ENCODE measurements at regions not wholly inside any gene's neighbourhood (a gene's known extent, or its start where the extent isn't known, plus 50 kb on each side); places are given as distances from the start of the nearest gene placed in this dataset.

DNA sequence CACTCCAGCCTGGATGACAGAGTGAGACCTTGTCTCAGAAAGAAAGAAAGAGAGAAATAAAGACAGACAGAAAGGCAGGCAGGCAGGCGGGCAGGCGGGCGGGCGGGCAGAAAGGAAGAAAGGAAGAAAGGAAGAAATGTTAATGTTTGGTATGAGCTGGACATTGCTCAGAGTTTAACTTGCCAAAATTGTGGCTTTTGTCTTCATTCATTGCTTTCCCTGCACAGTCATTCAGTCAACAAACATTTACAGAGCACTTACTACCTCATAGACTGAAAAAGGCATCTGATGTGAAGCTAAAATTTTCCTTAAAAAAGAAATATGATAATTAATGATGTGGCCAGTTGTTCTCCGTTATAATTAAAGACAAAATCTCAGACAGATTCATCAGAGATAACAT lies 247.1 kb downstream of the SPTSSA start:
- no peak for TF ChIP-seq POLR2A (IDR thresholded peaks at IDR 0.05)
- TF ChIP-seq, protein P1, sequence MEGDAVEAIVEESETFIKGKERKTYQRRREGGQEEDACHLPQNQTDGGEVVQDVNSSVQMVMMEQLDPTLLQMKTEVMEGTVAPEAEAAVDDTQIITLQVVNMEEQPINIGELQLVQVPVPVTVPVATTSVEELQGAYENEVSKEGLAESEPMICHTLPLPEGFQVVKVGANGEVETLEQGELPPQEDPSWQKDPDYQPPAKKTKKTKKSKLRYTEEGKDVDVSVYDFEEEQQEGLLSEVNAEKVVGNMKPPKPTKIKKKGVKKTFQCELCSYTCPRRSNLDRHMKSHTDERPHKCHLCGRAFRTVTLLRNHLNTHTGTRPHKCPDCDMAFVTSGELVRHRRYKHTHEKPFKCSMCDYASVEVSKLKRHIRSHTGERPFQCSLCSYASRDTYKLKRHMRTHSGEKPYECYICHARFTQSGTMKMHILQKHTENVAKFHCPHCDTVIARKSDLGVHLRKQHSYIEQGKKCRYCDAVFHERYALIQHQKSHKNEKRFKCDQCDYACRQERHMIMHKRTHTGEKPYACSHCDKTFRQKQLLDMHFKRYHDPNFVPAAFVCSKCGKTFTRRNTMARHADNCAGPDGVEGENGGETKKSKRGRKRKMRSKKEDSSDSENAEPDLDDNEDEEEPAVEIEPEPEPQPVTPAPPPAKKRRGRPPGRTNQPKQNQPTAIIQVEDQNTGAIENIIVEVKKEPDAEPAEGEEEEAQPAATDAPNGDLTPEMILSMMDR (IDR thresholded peaks at IDR 0.05) = no peak

All from heart left ventricle (tissue), 13 donors.